ENCODE measurements at regions not wholly inside any gene's neighbourhood (a gene's known extent, or its start where the extent isn't known, plus 50 kb on each side); places are given as distances from the start of the nearest gene placed in this dataset.

DNA sequence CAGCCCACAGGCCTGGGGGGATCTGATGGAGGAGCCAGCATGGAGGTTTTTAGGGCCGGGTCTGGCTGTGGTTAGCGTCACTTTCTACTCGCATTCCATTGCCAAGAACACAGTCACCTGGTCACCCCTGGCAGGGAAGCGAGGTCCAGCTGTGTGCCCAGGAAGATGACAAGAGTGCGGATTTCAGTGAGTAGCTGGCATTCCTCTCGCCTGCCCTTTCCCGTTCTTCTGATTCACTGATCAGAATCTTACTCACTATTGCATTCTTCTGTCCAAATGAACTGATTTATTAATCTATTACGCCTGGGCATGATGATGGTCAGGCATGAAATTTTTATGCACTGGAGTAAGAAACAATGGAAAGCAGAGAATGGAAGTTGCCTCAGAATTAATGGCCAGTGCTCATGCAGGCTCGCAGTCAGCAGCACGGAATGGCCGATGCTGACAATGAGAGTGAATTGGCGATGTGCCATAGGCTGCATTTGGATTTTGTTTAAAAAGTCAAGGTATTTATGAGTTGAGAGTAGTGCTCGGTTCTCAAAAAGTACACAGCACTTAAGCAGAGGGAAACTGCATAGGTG is 76.4 kb upstream of the MGAT5 start:
- TF ChIP-seq ZC3H10 (CRISPR knock-in tag; IDR thresholded peaks at IDR 0.05) (no peak), ISL1 (CRISPR knock-in tag; IDR thresholded peaks at IDR 0.05) (peak; percentile 96), TOX (CRISPR knock-in tag; IDR thresholded peaks at IDR 0.05; ENCODE audit: borderline replicate concordance) (no peak), ZNF565 (CRISPR knock-in tag; conservative IDR thresholded peaks at IDR 0.05; ENCODE audit: low read depth) (no peak), PPARA (CRISPR knock-in tag; IDR thresholded peaks at IDR 0.05; ENCODE audit: borderline replicate concordance) (no peak), ESRRG (CRISPR knock-in tag; IDR thresholded peaks at IDR 0.05) (no peak), ZFP3 (CRISPR knock-in tag; IDR thresholded peaks at IDR 0.05) (peak; percentile 68), CSRNP3 (CRISPR knock-in tag; IDR thresholded peaks at IDR 0.05) (no peak), TSHZ2 (CRISPR knock-in tag; IDR thresholded peaks at IDR 0.05) (peak; percentile 68), ZFP30 (CRISPR knock-in tag; IDR thresholded peaks at IDR 0.05) (no peak), SNAI2 (CRISPR knock-in tag; IDR thresholded peaks at IDR 0.05) (peak; percentile 29; the same call in 1 of the 2 replicates), OSR1 (CRISPR knock-in tag; IDR thresholded peaks at IDR 0.05) (no peak), TCF4 (CRISPR knock-in tag; IDR thresholded peaks at IDR 0.05; ENCODE audit: borderline replicate concordance) (no peak), ZNF8 (CRISPR knock-in tag; IDR thresholded peaks at IDR 0.05) (no peak), BACH2 (CRISPR knock-in tag; IDR thresholded peaks at IDR 0.05; ENCODE audit: borderline replicate concordance) (no peak), ARNTL (CRISPR knock-in tag; IDR thresholded peaks at IDR 0.05; ENCODE audit: borderline replicate concordance, low read depth) (no peak), GLIS3 (CRISPR knock-in tag; IDR thresholded peaks at IDR 0.05) (no peak), RARB (CRISPR knock-in tag; IDR thresholded peaks at IDR 0.05) (no peak), CSDC2 (CRISPR knock-in tag; IDR thresholded peaks at IDR 0.05) (no peak), ZNF70 (CRISPR knock-in tag; IDR thresholded peaks at IDR 0.05) (no peak)
- TF ChIP-seq, protein P1, sequence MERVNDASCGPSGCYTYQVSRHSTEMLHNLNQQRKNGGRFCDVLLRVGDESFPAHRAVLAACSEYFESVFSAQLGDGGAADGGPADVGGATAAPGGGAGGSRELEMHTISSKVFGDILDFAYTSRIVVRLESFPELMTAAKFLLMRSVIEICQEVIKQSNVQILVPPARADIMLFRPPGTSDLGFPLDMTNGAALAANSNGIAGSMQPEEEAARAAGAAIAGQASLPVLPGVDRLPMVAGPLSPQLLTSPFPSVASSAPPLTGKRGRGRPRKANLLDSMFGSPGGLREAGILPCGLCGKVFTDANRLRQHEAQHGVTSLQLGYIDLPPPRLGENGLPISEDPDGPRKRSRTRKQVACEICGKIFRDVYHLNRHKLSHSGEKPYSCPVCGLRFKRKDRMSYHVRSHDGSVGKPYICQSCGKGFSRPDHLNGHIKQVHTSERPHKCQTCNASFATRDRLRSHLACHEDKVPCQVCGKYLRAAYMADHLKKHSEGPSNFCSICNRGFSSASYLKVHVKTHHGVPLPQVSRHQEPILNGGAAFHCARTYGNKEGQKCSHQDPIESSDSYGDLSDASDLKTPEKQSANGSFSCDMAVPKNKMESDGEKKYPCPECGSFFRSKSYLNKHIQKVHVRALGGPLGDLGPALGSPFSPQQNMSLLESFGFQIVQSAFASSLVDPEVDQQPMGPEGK (CRISPR knock-in tag; IDR thresholded peaks at IDR 0.05; ENCODE audit: borderline replicate concordance) = peak; percentile 69
- TF ChIP-seq, protein P2, sequence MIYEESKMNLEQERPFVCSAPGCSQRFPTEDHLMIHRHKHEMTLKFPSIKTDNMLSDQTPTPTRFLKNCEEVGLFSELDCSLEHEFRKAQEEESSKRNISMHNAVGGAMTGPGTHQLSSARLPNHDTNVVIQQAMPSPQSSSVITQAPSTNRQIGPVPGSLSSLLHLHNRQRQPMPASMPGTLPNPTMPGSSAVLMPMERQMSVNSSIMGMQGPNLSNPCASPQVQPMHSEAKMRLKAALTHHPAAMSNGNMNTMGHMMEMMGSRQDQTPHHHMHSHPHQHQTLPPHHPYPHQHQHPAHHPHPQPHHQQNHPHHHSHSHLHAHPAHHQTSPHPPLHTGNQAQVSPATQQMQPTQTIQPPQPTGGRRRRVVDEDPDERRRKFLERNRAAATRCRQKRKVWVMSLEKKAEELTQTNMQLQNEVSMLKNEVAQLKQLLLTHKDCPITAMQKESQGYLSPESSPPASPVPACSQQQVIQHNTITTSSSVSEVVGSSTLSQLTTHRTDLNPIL (CRISPR knock-in tag; IDR thresholded peaks at IDR 0.05; ENCODE audit: low read depth) = peak; percentile 82
- TF ChIP-seq, protein P3, sequence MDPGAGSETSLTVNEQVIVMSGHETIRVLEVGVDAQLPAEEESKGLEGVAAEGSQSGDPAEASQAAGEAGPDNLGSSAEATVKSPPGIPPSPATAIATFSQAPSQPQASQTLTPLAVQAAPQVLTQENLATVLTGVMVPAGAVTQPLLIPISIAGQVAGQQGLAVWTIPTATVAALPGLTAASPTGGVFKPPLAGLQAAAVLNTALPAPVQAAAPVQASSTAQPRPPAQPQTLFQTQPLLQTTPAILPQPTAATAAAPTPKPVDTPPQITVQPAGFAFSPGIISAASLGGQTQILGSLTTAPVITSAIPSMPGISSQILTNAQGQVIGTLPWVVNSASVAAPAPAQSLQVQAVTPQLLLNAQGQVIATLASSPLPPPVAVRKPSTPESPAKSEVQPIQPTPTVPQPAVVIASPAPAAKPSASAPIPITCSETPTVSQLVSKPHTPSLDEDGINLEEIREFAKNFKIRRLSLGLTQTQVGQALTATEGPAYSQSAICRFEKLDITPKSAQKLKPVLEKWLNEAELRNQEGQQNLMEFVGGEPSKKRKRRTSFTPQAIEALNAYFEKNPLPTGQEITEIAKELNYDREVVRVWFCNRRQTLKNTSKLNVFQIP (CRISPR knock-in tag; IDR thresholded peaks at IDR 0.05; ENCODE audit: borderline replicate concordance, low read depth) = no peak
- ATAC-seq = peak; percentile 86

GRCh38 chr2:134178138-134178877 is 75.6 kb upstream of the MGAT5 start:
- ATAC-seq = peak; percentile 73
- TF ChIP-seq ZFP3 (CRISPR knock-in tag; IDR thresholded peaks at IDR 0.05) (no peak), ISL1 (CRISPR knock-in tag; IDR thresholded peaks at IDR 0.05) (no peak), CSRNP3 (CRISPR knock-in tag; IDR thresholded peaks at IDR 0.05) (no peak)

All from SK-N-SH treated with all-trans-retinoic acid at 6 μM for 48 hours (cell line).